GM18868 (cell line): ENCODE measurements at regions not wholly inside any gene's neighbourhood (a gene's known extent, or its start where the extent isn't known, plus 50 kb on each side); places are given as distances from the start of the nearest gene placed in this dataset.

Source experiments
- ATAC-seq: cut with Tn5 transposase; IDR thresholded peaks from one replicate; pipeline ENCODE4 v1.9.1; 2021; ENCODE audit warnings: mild to moderate bottlenecking, moderate library complexity; ENCODE audit not compliant: unreplicated experiment

- ATAC-seq = no peak
Measured at GRCh38 chr1:78419309-78419708, 71.5 kb upstream of the PTGFR start.

DNA sequence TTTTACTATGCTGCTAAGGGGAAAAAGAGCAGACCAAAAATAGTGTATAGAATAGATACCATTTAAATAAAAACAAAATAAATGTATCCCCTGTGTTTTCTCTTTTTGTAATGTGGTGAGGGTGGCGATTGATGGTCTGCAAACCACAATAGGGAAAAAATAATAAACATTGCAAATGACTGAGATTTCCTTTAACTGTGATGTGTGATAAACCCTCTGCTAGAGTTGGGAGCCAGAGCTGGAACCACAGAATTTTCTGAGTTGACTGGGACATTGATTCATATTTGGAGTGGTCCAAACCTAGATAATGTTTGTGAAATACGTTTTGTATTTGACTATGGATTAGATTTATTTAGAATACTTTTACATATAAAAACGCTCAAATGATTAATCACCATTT, 70.6 kb upstream of the PTGFR start:
- ATAC-seq = no peak

DNA sequence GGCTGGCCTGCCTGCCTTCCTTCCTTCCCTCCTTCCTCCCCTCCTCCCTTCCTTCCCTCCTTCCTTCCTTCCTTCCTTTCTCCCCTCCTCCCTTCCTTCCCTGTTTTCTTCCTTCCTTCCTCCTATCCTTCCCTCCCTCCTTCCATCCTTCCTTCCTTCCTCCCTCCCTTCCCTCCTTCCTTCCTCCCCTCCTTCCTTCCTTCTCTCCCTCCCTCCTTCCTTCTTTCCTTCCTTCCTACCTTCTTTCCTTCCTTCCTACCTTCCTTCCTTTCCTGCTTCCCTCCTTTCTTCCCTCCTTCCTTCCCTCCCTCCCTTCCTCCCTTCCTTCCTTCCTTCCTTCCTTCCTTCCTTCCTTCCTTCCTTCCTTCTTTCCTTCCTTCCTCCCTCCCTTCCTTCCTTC, 70.1 kb upstream of the PTGFR start:
- ATAC-seq = no peak

- no peak for ATAC-seq
Measured at GRCh38 chr1:78424720-78425119, 66.1 kb upstream of the PTGFR start.

GRCh38 chr1:78426408-78426807, 64.4 kb upstream of the PTGFR start:
- no peak for ATAC-seq

GRCh38 chr1:78427506-78427905, 63.3 kb upstream of the PTGFR start:
- no peak for ATAC-seq

- no peak for ATAC-seq
Measured at GRCh38 chr1:78432016-78432415, 58.8 kb upstream of the PTGFR start.

DNA sequence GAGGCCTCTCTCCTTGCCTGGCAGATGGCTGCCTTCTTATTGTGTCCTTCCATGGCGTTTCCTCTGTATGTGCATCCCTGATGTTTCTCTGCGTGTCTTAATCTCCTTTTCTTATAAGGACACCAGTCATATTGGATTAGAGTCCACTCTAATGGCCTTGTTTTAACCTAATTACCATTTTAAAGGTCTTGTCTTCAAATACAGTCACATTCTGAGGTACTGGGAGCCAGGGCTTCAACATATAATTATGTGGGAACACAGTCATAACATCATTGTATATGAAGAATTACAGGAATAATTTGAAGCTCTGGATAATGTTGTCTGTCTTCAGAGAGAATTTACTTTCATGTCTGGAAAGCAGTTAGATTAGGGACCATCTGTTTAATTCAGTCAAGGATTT, 56.4 kb upstream of the PTGFR start:
- no peak for ATAC-seq

DNA sequence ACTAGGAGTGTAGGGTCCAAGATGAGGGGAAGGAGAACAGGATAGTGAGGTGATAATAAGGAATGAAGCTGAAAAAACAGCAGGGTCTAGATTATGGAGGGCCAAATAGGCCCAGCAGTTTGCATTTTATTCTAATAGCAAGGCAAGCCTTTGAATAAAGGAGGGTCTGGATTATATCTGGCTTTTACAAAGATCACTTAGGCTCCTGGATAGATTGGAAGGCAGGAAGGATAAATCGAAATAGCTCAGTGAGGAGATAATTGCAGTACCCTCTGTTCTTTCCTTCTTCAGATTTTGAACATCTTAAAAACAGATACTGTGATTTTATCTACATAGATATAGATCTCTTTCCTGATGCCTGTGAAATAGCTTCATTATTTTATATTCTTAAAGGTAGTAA, 53.8 kb upstream of the PTGFR start:
- ATAC-seq = no peak

DNA sequence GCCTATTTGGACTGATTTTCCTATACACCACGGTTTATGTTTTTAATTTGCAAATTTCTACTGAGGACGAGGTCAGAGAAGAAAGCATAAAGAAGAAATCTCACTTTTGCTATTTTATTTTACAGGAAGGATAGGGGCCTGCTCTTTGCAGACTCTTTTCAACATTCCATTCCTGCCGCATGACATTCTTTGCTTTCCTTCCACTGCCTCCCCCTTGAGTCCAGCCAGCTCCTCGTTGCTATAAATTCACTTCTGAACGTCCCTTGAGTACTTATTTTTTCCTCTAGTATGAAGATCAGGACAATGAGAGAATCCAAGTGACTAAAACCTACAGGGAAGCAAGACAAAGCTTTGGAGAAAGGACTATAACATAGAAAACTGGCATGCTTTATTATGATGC, 53.4 kb upstream of the PTGFR start:
- no peak for ATAC-seq

- ATAC-seq = no peak
Measured at GRCh38 chr1:78437941-78438340, 52.8 kb upstream of the PTGFR start.

DNA sequence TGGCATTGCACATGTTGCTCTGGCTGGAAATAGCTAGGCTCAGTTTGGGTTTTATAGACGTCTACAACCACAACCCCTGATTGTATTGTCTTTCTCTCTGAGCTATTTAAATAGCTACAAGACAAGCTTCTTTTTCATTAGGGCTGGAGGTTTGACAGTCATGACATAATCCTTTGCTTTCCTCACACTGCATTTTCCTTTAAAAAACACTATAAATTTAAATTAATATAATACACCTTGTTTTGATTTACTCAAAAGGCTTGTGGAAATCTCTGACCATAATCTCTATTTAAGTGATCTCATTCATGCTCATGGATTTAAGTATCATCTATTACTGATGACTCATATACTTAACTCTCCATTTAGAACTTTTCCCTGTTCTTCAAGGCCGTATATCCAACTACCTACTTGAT, 50.4 kb upstream of the PTGFR start:
- no peak for ATAC-seq
